Parathyroid adenoma (tissue), 2 donors: ENCODE measurements at regions not wholly inside any gene's neighbourhood (a gene's known extent, or its start where the extent isn't known, plus 50 kb on each side); places are given as distances from the start of the nearest gene placed in this dataset.

ENCODE experiments used
- H2AFZ ChIP-seq: fragments of 300-600 bp; sonication (generic); one replicate; pipeline ENCODE4 v1.7.0; 2017; ENCODE audit warnings: antibody characterized with exemption, mild to moderate bottlenecking
- H3K27ac ChIP-seq: fragments of 300-600 bp; sonication (generic); one replicate; pipeline ENCODE4 v1.7.0; 2017
- H3K27me3 ChIP-seq: fragments of 300-600 bp; sonication (generic); one replicate; pipeline ENCODE4 v1.7.0; 2017; ENCODE audit warnings: low read length; ENCODE audit not compliant: control insufficient read depth, insufficient read depth
- H3K36me3 ChIP-seq: fragments of 300-600 bp; sonication (generic); one replicate; pipeline ENCODE4 v1.7.0; 2017; ENCODE audit warnings: low read length; ENCODE audit not compliant: control insufficient read depth, insufficient read depth
- H3K4me1 ChIP-seq: fragments of 300-600 bp; sonication (generic); one replicate; pipeline ENCODE4 v1.7.0; 2017; ENCODE audit warnings: control low read depth
- H3K4me2 ChIP-seq: fragments of 300-600 bp; sonication (generic); one replicate; pipeline ENCODE4 v1.7.0; 2017; ENCODE audit warnings: low read length
- H3K4me3 ChIP-seq: fragments of 300-600 bp; sonication (generic); one replicate; pipeline ENCODE4 v1.7.0; 2017; ENCODE audit warnings: low read depth, low read length
- H3K79me2 ChIP-seq: fragments of 300-600 bp; sonication (generic); one replicate; pipeline ENCODE4 v1.7.0; 2017; ENCODE audit warnings: control low read depth
- H3K9ac ChIP-seq: fragments of 300-600 bp; sonication (generic); one replicate; pipeline ENCODE4 v1.7.0; 2017; ENCODE audit warnings: mild to moderate bottlenecking
- H3K9me3 ChIP-seq: fragments of 300-600 bp; sonication (generic); one replicate; pipeline ENCODE4 v1.7.0; 2017; ENCODE audit warnings: low read length; ENCODE audit not compliant: control insufficient read depth
- CTCF ChIP-seq: fragments of 300-600 bp; sonication (generic); IDR thresholded peaks from one replicate; pipeline ENCODE4 v1.7.0; 2017; ENCODE audit warnings: antibody characterized with exemption, mild to moderate bottlenecking
- donor health status: primary hyperparathyroidism.

GRCh38 chr18:69176741-69177140, 223.9 kb upstream of the DOK6 start:
- no peaks in the 10 kb centered on the region for H3K4me1 ChIP-seq
- no peak for TF ChIP-seq CTCF
- H3K27ac ChIP-seq = no peak overlapping the region
- no peak overlapping the region for H3K4me3 ChIP-seq
- no peaks in the 10 kb centered on the region for H3K9me3 ChIP-seq
- no peaks in the 10 kb centered on the region for H3K27me3 ChIP-seq
- H2AFZ ChIP-seq = no peak overlapping the region
- H3K36me3 ChIP-seq = no peaks in the 10 kb centered on the region
- no peaks in the 10 kb centered on the region for H3K79me2 ChIP-seq
- no peak overlapping the region for H3K4me2 ChIP-seq
- no peak overlapping the region for H3K9ac ChIP-seq

- no peaks in the 10 kb centered on the region for H3K79me2 ChIP-seq
- TF ChIP-seq CTCF = no peak
- no peaks in the 10 kb centered on the region for H3K27me3 ChIP-seq
- H3K4me1 ChIP-seq = no peaks in the 10 kb centered on the region
- H3K36me3 ChIP-seq = no peaks in the 10 kb centered on the region
- no peak overlapping the region for H3K4me3 ChIP-seq
- H3K9me3 ChIP-seq = no peaks in the 10 kb centered on the region
- H2AFZ ChIP-seq = no peak overlapping the region
- no peak overlapping the region for H3K9ac ChIP-seq
- no peak overlapping the region for H3K4me2 ChIP-seq
- no peak overlapping the region for H3K27ac ChIP-seq
Measured at GRCh38 chr18:69177702-69178101, 223.0 kb upstream of the DOK6 start.

GRCh38 chr18:69186162-69186561, 214.5 kb upstream of the DOK6 start:
- no peak overlapping the region for H3K4me2 ChIP-seq
- no peak for TF ChIP-seq CTCF
- no peaks in the 10 kb centered on the region for H3K27me3 ChIP-seq
- no peak overlapping the region for H2AFZ ChIP-seq
- H3K4me1 ChIP-seq = no peaks in the 10 kb centered on the region
- H3K36me3 ChIP-seq = no peaks in the 10 kb centered on the region
- H3K4me3 ChIP-seq = no peak overlapping the region
- H3K79me2 ChIP-seq = no peaks in the 10 kb centered on the region
- H3K9ac ChIP-seq = no peak overlapping the region
- no peaks in the 10 kb centered on the region for H3K9me3 ChIP-seq
- no peak overlapping the region for H3K27ac ChIP-seq

DNA sequence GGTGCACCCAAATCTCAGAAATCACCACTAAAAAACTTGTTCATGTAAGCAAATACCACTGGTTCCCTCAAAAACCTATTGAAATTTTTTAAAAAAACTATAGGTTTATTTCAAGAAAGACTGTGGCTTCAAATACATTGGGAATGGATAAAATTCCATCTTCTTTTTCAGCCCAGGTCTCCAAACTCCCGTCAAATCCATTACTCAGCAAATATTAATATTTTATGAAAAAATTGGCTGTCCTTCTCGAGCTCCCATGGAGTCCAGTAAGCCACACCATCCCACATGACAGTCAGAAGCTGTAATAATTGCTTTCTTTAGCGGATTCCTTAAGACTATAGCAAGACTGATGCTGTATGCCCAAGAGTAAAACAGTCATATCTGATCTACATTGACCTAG, 204.4 kb upstream of the DOK6 start:
- no peaks in the 10 kb centered on the region for H3K4me1 ChIP-seq
- H3K4me3 ChIP-seq = no peak overlapping the region
- no peaks in the 10 kb centered on the region for H3K36me3 ChIP-seq
- no peaks in the 10 kb centered on the region for H3K9me3 ChIP-seq
- no peak overlapping the region for H3K4me2 ChIP-seq
- no peak overlapping the region for H2AFZ ChIP-seq
- no peaks in the 10 kb centered on the region for H3K27me3 ChIP-seq
- TF ChIP-seq CTCF = no peak
- no peaks in the 10 kb centered on the region for H3K79me2 ChIP-seq
- no peak overlapping the region for H3K9ac ChIP-seq
- no peak overlapping the region for H3K27ac ChIP-seq

GRCh38 chr18:69205925-69206324, 194.8 kb upstream of the DOK6 start:
- H3K36me3 ChIP-seq = no peaks in the 10 kb centered on the region
- H3K4me1 ChIP-seq = no peaks in the 10 kb centered on the region
- no peak overlapping the region for H2AFZ ChIP-seq
- no peaks in the 10 kb centered on the region for H3K79me2 ChIP-seq
- no peaks in the 10 kb centered on the region for H3K9me3 ChIP-seq
- no peak overlapping the region for H3K4me2 ChIP-seq
- no peak overlapping the region for H3K27ac ChIP-seq
- no peak overlapping the region for H3K4me3 ChIP-seq
- H3K27me3 ChIP-seq = no peaks in the 10 kb centered on the region
- no peak for TF ChIP-seq CTCF
- no peak overlapping the region for H3K9ac ChIP-seq
